NCI-H1417 (cell line): ENCODE measurements at regions not wholly inside any gene's neighbourhood (a gene's known extent, or its start where the extent isn't known, plus 50 kb on each side); places are given as distances from the start of the nearest gene placed in this dataset.
"Not testable (repeated sequence)": the region's sequence is repeated elsewhere in the genome, so short reads cannot be mapped to it uniquely, and the experiment has no call there.

Experiments
- DNase-seq, 3 experiments: peaks; one replicate each; lab custom pipeline; 2025; lab: John Stamatoyannopoulos, UW

DNA sequence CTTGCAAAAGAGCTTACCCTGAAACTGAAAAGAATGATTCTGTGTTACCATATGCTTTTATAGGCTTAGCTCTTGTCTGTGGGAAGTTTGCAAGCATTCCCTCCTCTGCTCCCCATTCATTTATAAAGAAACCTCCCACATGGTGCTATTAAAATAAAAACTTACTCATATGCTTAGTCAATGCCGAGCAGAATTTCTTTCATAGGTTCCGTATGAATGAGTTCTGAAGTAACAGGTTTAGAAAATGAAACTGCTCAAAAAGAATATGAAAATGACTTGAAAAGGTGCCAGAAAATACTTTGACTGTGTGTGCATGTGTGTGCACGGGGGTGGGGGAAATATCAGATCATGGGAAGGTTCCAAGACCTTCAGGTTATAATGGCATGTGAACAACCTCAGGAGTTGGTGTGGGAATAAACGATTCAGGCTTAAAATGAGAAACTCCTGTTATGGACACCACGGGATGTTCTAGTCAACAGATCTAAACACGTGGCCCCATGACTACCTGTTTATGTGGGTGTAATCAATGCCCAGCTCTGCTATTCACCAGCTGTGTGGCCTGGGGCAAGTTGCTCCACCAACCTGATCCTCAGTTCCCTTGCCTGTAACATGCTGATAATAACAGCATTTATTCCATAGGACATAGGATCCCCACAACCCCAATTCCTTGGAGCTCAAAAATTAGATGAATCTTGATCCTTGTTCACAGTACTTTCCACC, 293.7 kb upstream of the PLGLB1 start:
- not testable (repeated sequence) for DNase-seq

DNA sequence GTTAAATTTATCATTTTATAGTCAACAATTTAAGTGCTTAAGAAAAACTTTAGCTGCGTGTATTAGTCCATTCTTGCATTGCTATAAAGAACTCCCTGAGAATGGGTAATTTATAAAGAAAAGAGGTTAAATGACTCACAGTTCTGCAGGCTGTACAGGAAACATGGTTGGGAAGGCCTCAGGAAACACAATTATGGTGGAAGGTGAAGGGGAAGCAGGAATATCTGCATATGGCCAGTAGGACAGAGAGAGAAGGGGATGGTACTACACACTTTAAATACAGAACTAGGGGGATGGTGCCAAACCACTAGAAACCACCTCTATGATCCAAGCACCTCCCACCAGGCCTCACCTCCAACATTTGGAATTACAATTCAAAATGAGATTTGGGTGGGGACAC, 295.5 kb upstream of the PLGLB1 start:
- DNase-seq: not testable (repeated sequence)

DNA sequence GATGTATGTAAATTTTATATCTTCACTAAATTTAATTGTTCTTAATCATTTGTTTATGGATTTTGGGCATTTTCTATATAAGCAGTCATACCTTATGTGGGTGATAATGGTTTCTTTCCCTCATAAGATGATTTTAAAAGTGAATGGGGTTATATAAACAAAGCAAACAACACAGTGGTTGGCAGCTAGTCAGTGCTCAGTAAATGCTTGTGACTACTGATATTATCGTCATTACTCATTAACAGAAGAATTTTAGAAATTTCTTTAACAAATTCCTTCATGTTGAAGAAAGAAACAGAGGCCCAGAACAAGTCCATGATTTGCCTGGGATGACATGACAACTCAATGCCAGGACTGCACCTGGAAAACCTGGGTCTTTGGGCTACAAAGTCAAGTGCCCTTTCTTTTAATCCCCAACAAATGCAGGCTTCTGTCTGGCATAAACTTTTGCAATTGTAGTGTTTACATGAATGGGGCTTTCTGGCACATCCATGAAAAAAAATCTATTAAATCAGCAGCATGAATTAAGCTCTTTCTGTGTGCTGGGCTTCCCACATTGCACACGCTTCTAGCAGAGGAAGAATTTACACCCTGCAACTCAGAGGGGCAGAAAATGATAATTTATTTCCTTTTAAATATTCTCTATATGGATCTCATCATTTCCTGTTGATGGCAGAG, 297.3 kb upstream of the PLGLB1 start:
- not testable (repeated sequence) for DNase-seq

DNA sequence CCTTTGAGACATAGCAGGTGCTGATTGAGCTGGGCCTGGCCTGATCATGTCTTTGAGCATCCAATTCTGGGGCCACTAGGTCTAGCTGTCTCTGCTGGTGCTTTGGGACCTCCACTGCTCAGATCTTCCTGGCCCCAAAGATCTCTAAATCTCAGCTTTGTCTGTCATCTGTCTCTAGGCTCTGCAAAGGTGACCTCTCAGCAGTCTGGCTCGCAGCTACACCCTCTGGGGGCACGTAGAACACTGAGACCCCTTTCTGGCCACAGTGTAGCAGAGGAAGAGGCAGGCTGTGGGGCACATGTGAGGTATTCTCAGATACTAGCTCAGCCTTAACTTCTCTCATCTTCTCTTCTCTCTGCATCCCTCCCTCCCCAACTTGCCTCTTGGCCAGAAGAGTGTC, 298.1 kb upstream of the PLGLB1 start:
- DNase-seq: not testable (repeated sequence)

DNA sequence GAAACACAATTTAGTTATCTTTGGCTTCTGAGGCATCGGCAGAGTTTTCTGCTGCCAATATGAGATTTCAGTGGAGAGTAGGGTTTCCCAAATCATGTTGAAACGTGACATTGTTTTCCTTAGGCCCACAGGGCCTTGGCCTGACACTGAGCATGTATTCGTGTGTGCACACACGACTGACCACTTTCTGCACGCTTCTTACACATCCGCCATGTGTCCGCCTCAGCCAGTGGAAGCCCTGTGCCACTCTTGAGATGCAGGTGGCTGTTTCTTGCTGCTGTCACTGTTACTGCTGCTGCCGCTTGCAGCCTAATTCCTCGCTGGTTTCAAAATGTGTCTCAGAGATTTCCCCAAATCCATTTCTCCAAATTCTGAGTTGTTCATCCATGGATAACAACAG, 299.6 kb upstream of the PLGLB1 start:
- not testable (repeated sequence) for DNase-seq

DNA sequence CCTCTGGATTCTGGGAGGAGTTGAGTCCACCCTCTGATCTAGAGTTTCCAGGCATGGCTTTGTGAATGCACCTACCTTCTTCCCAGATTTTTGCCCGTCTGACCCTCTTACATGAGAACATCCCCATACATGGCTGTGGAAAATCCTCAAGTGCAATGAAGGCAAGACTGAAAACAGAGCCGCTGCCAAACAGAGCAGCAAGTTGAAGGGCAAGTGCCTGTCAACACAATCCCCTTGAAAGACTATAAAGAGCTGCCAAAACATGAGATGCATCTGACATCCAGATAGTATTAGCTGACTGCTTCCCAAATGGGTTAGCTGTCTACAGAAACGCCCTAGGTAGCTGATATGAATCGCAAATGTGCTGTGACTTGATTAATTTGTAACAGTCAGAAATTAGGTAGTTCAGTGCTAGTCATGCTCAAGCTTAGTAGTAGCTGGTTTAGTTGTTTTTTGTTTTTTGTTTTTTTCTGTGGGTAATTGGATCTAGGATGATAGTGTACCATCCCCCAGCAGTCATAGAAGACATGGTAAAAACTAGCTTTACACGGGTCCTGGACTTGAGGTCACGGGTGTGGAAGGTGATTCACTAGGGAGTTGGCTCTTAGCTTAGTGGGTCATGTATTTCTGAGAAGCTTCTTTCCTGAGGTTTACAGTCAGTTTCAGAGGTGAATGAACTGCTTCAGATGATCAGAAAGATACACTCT, 302.8 kb upstream of the PLGLB1 start:
- DNase-seq: not testable (repeated sequence)

DNA sequence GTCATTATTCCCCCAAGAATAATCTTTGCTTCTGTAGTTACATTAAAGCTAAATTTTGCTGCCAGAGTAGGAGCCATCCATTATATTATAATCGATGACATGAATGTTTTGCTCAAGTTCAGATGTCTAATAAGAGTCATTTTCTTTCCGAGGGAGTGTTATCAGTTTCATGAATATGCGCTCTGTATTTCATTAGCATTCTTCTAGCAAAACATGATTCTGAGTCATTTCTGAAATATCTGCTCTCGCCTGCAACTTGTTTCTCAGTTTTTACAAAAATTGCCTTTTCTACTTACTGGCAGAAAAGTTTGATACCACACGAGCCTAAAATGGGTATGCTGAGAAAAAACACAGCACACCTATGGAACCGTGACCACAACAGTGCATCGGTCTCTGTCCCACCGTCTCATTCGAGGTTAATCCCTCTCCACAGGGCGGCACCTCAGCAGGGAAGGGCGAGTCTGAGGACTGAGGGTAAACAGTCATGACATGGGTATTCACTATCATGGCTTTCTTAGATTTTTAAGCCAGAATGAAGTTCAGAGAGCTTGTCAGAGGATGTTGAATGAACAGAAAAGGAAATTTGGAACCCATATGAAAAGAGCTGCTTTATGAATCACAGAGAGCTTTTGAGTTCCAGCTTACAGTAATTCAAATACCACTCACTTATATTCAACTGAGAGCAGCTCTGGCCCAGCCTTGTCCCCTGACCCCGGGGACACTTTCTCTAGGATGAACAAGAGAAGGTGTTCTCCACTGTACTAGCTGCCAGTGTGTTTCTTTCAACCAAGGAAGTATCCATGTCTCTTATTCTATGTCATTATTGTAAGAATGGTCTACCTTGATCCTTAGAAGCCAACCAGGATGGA, 303.6 kb upstream of the PLGLB1 start:
- DNase-seq: not testable (repeated sequence)

DNA sequence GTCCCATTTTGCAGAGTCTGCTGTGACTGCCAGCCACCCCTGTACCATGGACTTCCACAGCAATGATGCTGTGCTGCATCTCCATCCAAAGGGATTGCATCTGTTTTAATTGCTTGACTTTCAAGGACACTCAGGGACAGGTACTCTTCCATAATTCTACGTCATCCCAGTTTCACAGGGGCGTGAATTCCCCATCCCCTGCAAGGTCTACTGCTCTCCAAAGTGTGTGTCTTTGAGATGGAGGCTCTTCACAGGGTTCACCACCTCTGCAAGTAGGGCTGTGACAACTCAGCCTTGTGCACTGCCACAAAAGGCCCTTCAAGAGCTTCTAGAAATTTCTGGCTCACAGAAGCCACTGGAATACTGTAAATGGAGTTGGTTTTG, 304.3 kb upstream of the PLGLB1 start:
- DNase-seq: not testable (repeated sequence)

DNA sequence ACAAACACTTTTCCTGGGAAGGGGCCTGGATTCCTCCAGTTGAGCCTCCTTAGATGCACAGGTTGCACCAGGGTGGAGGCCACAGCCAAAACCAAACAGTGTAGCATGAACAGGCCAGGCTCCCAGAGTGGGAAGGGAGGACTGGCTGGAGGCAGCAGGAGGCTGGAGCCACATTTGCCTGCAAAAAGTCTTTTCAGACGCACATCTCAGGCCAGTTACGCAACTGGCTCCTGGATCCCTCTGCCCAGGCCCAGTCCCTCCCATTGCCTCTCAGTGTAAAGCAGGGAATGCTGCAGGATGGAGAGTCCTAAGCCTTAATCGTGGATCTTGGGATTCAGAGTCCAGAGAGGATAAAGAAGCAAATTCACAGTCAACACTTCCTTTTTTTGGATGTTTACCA, 305.1 kb upstream of the PLGLB1 start:
- not testable (repeated sequence) for DNase-seq

DNA sequence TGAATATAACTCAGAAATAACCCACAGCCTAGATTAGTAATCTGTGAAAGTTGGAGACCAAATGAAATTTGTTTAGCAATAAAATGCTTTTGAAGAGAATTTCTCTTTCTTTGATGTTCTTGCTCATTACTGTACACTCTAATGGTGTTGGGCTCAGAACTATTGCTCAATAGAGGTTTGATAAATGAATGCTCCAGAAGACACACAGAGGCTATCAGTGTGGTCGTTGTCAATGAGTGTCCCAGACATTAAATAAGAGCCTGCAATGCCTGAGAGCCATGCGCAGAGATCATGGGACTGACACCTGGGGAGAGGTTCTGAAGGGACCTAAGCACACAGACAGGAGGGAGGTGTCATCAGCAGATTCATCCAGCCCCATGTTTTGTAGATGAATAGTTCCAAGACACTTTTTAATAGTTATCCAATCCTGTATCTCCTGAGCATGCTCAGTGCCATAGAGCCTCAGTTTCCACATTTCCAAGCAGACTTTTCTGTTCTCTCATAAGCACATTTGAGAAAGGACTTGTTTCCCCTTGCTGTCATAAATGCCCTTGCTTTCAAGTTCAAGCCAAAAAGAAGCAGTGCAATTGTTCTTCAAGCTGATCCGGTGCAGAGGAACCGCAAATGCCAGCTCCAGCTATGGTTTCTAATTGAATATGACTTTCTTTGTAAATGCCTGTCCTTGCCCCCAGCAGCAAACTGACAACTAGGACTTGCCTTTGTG, 306.2 kb upstream of the PLGLB1 start:
- not testable (repeated sequence) for DNase-seq

DNA sequence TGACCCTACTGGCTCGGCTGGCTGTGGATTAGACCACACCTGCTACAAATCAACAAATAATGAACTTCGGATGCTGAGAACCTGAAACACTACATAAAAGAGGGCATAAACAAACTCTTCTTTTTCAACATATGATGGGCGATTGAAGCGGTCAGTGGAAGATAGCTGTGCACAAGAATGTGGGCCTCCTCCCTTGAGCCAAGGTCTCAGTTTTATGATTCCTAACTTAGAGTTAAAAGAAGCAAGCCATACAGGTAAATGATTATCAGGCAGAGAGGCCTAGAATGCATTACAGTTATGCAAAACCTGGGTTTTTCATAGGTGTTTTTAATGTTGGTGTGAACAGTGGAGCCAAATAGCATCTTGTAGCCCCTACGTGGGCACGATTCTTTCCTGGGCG, 307.9 kb upstream of the PLGLB1 start:
- DNase-seq: not testable (repeated sequence)

DNA sequence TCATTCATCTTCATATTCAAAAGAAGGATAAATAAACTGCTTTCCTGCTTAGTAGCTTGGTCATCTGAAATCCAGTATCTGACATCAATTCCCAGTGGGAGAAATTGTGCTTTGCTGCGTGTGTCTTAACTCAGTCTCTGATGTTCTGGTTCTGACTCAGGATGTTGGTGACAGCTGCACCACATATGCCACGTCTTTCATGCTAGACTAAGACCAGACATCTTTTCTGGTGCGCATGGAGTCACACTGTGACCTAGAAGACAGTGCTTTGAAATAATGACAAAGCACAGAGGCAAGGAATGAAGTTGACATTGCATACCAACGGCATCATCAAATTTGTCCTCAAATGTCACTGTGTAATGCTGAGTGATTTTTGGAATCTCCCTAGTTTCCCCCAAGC, 308.8 kb upstream of the PLGLB1 start:
- not testable (repeated sequence) for DNase-seq

DNA sequence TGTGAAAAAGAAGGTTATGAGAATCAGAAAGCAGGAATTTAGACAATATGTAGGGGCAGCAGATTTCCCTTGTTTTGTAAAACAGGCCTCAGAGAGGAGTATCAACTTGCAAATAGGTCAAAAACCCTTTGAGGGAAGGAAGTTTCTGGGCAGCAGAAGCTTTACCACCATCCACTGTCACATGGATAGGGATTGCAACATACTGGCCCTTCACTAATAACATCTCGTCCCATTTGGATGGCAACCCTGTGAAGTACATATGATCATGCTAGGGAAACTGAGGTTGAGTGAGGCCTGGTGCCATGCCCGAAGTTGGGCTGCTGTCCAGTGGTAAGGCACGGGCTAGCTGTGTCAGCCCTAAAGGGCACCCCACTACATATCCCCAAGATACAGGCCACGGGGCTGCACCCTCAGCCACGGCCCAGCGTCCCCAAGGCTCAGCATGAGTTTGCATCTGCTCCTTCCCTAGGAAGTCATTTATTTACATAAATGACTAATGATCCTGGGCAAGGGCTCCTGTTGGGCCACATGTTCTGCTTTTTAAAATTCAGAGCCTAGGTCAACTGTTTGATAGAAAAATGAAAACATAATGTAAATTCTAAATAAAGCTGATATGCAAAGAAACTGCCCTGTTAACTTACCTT, 310.4 kb upstream of the PLGLB1 start:
- DNase-seq: not testable (repeated sequence)

DNA sequence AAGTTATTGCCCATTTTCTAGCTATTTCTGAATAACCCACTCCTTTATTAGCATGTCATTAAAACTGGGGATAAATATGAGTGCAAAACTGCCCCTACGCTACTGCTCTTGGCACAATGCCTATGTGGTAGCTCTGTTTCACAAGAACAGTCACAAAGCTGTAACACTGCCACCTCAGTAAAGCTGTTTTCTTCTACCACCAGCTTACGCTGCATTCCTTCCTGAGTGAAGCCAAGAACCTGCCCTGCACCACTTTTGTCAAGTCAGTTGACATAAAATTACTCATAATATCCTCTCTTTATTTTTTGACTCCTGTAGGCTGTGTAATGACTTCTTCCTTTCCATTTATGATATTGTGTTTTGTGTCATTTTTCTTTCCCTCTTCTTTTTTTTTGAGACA, 313.2 kb upstream of the PLGLB1 start:
- not testable (repeated sequence) for DNase-seq

DNA sequence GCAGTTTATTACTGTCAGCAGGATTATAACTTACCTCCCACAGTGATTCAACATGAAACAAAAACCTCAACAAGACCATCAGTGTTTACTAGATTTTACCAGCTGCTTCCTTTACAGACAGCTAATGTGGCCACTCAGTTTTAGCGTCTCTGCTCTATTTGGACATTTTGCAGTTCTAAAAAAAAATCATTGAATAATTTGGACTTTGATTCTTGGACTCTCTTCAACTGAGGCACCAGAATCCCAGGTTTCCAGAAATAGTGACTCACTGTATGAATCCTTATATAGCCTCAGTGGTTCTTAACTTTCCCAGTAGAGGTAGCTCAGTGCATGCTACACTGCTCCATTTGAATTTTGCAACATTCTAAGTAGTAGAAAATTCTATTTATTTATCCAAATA, 317.4 kb upstream of the PLGLB1 start:
- DNase-seq: not testable (repeated sequence)

DNA sequence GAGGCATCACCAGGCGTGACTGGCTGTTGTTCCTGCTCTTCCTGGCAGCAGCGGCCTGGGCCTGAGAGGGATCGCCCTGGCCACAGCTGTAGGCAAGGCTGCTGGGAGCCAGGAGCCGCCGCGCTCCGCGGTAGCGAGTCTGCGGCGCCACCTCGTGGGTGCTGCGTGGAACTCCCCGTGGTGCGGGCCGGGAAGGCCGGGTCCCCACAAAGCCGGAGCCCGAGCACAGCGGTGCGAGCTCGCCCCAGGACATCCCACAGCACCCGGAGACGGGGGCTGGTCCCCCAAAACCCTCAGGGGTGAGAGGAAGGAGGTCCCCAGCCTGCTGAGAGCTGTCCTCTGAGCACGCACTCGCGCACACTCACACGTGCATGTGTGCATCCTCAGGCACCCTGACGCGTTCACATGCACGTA, 320.0 kb upstream of the PLGLB1 start:
- not testable (repeated sequence) for DNase-seq

DNA sequence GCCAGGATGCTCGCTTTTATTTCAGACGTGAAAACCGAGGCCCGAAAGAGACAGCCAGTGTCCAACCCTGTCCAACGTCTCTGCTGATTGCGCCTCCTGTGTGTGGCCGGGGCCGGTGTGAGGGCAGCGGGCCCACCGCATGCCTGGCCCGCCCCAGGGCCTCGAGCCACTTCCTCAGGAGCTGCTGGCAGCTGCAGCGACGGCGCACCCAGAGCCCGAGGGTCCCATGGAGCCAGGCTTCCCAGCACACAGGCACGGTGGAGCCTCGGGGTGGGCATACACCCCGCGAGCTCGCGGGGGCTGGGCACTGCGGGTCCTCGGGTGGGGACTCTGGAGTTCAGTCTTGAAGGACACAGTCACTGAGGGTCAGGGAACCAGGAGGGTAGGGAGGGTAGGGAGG, 320.5 kb upstream of the PLGLB1 start:
- not testable (repeated sequence) for DNase-seq

DNA sequence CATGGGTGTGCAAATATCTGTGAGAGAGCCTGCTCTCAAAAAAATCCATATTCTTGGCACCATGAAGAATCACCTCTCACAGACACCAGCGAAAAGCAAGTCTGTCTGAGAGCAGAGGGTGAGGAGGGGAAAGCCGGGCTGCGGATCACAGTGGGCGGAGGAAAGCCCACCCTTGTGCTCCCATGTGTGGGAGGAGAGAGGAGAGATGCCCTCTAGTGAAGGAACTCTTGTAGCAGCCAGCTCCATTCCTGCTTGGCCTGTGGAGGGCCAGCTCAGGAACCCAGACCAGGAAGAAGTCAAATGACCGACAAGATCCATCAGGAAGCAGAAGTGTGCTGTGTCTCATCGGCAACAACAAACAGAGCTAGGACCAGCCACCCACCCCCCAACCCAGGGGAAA, 321.7 kb upstream of the PLGLB1 start:
- DNase-seq: not testable (repeated sequence)

DNA sequence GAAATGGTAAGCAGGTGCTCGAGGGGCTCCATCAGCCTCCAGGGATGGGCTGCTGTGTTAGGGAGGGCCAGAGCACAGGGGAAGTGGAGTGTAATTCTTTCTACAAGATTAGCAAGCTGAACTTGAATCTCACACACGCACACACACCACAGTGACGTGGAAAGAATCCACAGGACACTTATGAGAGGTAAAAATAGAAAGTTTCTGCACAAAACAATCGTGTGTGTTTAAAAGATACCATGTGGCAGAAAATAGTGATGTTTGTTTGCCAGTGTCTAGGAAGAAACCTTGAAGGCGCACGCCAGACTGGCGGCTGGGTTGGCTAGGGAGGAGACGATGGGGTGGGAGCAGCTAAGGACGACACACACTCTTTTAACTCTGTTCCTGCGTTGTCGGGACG, 323.6 kb upstream of the PLGLB1 start:
- not testable (repeated sequence) for DNase-seq

DNA sequence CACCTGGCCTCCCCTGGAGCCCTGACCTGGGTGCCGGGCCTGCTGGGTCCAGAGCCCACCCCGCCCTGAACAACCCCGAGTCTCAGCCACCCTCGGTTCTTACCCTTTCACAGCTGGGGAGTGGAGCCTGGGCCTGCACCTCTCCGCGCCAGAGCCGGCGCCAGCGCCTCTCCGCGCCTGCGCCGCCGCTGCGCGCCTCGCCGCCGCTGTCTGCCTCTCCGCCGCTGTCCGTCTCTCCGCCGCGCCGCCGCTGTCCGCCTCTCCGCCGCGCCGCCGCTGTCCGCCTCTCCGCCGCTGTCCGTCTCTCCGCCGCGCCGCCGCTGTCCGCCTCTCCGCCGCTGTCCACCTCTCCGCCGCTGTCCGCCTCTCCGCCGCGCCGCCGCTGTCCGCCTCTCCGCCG, 326.9 kb upstream of the PLGLB1 start:
- not testable (repeated sequence) for DNase-seq

DNA sequence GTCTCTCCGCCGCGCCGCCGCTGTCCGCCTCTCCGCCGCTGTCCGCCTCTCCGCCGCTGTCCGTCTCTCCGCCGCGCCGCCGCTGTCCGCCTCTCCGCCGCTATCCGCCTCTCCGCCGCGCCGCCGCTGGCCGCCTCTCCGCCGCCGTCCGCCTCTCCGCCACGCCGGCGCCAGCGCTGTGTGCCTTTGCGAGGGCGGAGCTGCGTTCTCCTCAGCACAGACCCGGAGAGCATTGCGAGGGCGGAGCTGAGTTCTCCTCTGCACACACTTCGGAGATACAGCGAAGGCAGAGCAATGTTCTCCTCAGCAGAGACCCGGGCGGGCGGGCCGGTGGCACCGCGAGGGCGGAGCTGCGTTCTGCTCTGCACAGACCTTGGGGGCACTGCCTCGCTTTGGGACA, 327.4 kb upstream of the PLGLB1 start:
- not testable (repeated sequence) for DNase-seq
